HepG2 (cell line): ENCODE measurements at regions not wholly inside any gene's neighbourhood (a gene's known extent, or its start where the extent isn't known, plus 50 kb on each side); places are given as distances from the start of the nearest gene placed in this dataset.

Experiments used
- ATAC-seq: fragments of 200-7000 bp; cut with Tn5 transposase; 3 replicates; pipeline ENCODE4 v1.9.1; 2020; ENCODE audit warnings: mild to moderate bottlenecking, moderate library complexity
- BruUV-seq: library from RNA; stranded (reverse); fragments of 400-500 nt; replicated peaks from 2 replicates; lab custom pipeline; 2021; lab: Mats Ljungman, UMichigan
- CTCF ChIA-PET: fragments of 300-600 bp; formaldehyde crosslinking; extraction: SDS; loops from one replicate; lab custom pipeline; 2021; ENCODE audit warnings: low total read pairs, inconsistent platforms, low intra/inter-chr PET ratio; lab: Yijun Ruan, JAX
- POLR2A ChIA-PET: fragments of 350-600 bp; sonication (Branson Sonifier 250); formaldehyde crosslinking; loops from one replicate; lab custom pipeline; 2020; ENCODE audit warnings: antibody characterized with exemption, inconsistent platforms; lab: Yijun Ruan, JAX
- DNase-seq: peaks from one replicate; pipeline ENCODE4 v3.0.0-alpha.2; 2015; ENCODE audit warnings: low spot score
- FAIRE-seq: peaks from 3 replicates; lab custom pipeline; 2011; peaks lifted over from hg19 to GRCh38; lab: Jason Lieb, UNC
- H2AFZ ChIP-seq: one replicate; pipeline ENCODE4 v1.6.1; 2011; ENCODE audit warnings: low read length, inconsistent platforms
- H3K27ac ChIP-seq: fragments of 300-600 bp; 3 replicates; pipeline ENCODE4 v1.8.0; 2011; ENCODE audit warnings: mixed run types, mild to moderate bottlenecking, mixed read lengths, low read length, inconsistent platforms; ENCODE audit not compliant: insufficient read depth; ENCODE audit errors: extremely low read length
- H3K27me3 ChIP-seq, 2 experiments: fragments of 200-600 bp in 1 of 2; 2 replicates in 1 of 2; 3 replicates in 1 of 2; pipeline versions ENCODE4 v1.6.0 to v1.8.0; 2011; ENCODE audit warnings: low read length in 2 of 2, mild to moderate bottlenecking in 2 of 2, moderate library complexity in 2 of 2, inconsistent platforms in 1 of 2; ENCODE audit not compliant: insufficient read depth in 2 of 2, control insufficient read depth in 1 of 2
- H3K36me3 ChIP-seq, 2 experiments: fragments of 200-600 bp in 1 of 2; replicated peaks in 1 of 2; 2 replicates in 1 of 2; 3 replicates in 1 of 2; pipeline versions ENCODE4 v1.5.1 to v1.8.0; 2011; ENCODE audit warnings: low read length in 2 of 2, inconsistent platforms in 1 of 2; ENCODE audit not compliant: insufficient read depth in 2 of 2, control insufficient read depth in 1 of 2
- H3K4me1 ChIP-seq: 2 replicates; pipeline ENCODE4 v1.5.1; 2012; ENCODE audit warnings: low read length, inconsistent platforms; ENCODE audit not compliant: insufficient read depth
- H3K4me2 ChIP-seq: 2 replicates; pipeline ENCODE4 v1.6.0; 2011; ENCODE audit warnings: low read depth, low read length, inconsistent platforms
- H3K4me3 ChIP-seq, 3 experiments: fragments of 200-600 bp in 1 of 3; sonication (generic), shearing (Covaris generic) in 1 of 3; replicated peaks in 1 of 3; 2 replicates each; pipeline ENCODE4 v1.5.1; 2011 to 2016; ENCODE audit warnings: low read length in 3 of 3, inconsistent platforms in 2 of 3, low read depth in 2 of 3, mild to moderate bottlenecking in 2 of 3, control low read depth in 1 of 3, mixed read lengths in 1 of 3; ENCODE audit not compliant: insufficient read depth in 1 of 3
- H3K79me2 ChIP-seq: one replicate; pipeline ENCODE4 v1.6.1; 2011; ENCODE audit warnings: low read length, inconsistent platforms; ENCODE audit not compliant: insufficient read depth
- H3K9ac ChIP-seq: 2 replicates; pipeline ENCODE4 v1.6.0; 2011; ENCODE audit warnings: mild to moderate bottlenecking, low read depth, low read length, inconsistent platforms; ENCODE audit not compliant: insufficient read depth
- H3K9me3 ChIP-seq: 2 replicates; pipeline ENCODE4 v1.5.1; 2012; ENCODE audit warnings: mild to moderate bottlenecking, low read length
- H4K20me1 ChIP-seq: 2 replicates; pipeline ENCODE4 v1.6.0; 2011; ENCODE audit warnings: inconsistent platforms, mild to moderate bottlenecking, low read length, moderate library complexity; ENCODE audit not compliant: insufficient read depth
- CEBPB ChIP-seq: IDR thresholded peaks from 2 replicates; pipeline ENCODE4 v1.6.1; 2011; ENCODE audit warnings: low read depth, low read length, improper control_type of control experiment, borderline replicate concordance
- GLI4 ChIP-seq: sonication (generic); formaldehyde crosslinking; IDR thresholded peaks from 2 replicates; pipeline ENCODE4 v1.5.1; 2020; ENCODE audit warnings: missing genetic modification reagents, mild to moderate bottlenecking, moderate library complexity, borderline replicate concordance
- NR2C2 ChIP-seq: sonication (generic); formaldehyde crosslinking; IDR thresholded peaks from 2 replicates; pipeline ENCODE4 v1.4.0; 2020; ENCODE audit warnings: missing genetic modification reagents, mild to moderate bottlenecking, moderate library complexity, borderline replicate concordance
- SAFB2 ChIP-seq: sonication (generic); formaldehyde crosslinking; IDR thresholded peaks from 2 replicates; pipeline ENCODE4 v1.5.1; 2020; ENCODE audit warnings: missing genetic modification reagents, low read depth, mild to moderate bottlenecking, borderline replicate concordance
- SAP130 ChIP-seq: IDR thresholded peaks from 2 replicates; pipeline ENCODE4 v1.6.1; 2016; ENCODE audit warnings: low read depth
- ZNF101 ChIP-seq: sonication (generic); formaldehyde crosslinking; IDR thresholded peaks from 2 replicates; pipeline ENCODE4 v1.4.0; 2020; ENCODE audit warnings: mild to moderate bottlenecking, low read depth, missing genetic modification reagents, borderline replicate concordance
- ZNF670 ChIP-seq: sonication (generic); formaldehyde crosslinking; IDR thresholded peaks from 2 replicates; pipeline ENCODE4 v1.8.0; 2022; ENCODE audit warnings: mild to moderate bottlenecking, missing genetic modification reagents, borderline replicate concordance
- WGBS: methylation state at CpG from one replicate; pipeline ENCODE4 v1.1.6; 2017; ENCODE audit warnings: low lambda C conversion rate; 5-methylcytosine and 5-hydroxymethylcytosine counted together
- in situ Hi-C: cut with HindIII; loops from 2 replicates; pipeline ENCODE4 v1.10.0; 2017; ENCODE audit warnings: low pct_unique_long_range_greater_than_20kb; ENCODE audit not compliant: extremely low pct_ligation_motif_present
- intact Hi-C: fragments of 100-400 bp; cut with micrococcal nuclease; formaldehyde crosslinking; loops from one replicate; pipeline ENCODE4 v1.10.0; 2022; ENCODE audit not compliant: unreplicated experiment
- TF ChIP-seq, protein P1 (sequence below): sonication (generic); formaldehyde crosslinking; IDR thresholded peaks from 2 replicates; pipeline ENCODE4 v1.4.0; 2020; ENCODE audit warnings: missing genetic modification reagents

DNA sequence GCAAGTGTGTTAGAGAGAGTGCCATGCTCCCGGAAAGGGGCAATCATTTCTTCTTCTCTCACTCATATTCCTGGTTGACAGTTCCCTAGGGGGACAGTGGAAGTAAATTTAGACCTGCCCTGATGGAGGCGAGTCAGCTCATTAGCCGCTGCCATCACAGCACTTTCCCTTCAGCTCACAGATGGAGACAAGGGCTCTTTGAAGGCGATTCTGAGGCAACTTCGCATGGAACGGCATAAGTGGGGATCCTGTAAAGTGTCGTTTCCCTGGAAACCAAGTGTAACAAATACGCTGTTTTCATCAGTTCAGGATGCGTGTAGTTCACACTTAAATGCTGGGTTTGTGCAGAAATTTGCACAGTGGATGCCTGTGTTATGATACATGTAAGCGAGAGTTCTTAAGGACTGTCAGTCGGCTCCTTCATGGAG lies 114.5 kb upstream of the TMPRSS15 start:
- no peak overlapping the region for H3K4me3 ChIP-seq
- CTCF ChIA-PET = no interaction called here
- BruUV-seq = no TSS peak
- H3K36me3 ChIP-seq = no peaks in the 10 kb centered on the region
- WGBS = 21% methylated on average over 11 of the region's 11 CpGs
- in situ Hi-C loops = no loop called here
- H3K9ac ChIP-seq = no peak overlapping the region
- H3K79me2 ChIP-seq = no peaks in the 10 kb centered on the region
- TF ChIP-seq SAP130 (no peak), SAFB2 (CRISPR knock-in tag) (no peak), ZNF670 (CRISPR knock-in tag) (no peak), CEBPB (no peak), NR2C2 (CRISPR knock-in tag) (no peak), ZNF101 (CRISPR knock-in tag) (no peak), GLI4 (no peak)
- TF ChIP-seq, protein P1, sequence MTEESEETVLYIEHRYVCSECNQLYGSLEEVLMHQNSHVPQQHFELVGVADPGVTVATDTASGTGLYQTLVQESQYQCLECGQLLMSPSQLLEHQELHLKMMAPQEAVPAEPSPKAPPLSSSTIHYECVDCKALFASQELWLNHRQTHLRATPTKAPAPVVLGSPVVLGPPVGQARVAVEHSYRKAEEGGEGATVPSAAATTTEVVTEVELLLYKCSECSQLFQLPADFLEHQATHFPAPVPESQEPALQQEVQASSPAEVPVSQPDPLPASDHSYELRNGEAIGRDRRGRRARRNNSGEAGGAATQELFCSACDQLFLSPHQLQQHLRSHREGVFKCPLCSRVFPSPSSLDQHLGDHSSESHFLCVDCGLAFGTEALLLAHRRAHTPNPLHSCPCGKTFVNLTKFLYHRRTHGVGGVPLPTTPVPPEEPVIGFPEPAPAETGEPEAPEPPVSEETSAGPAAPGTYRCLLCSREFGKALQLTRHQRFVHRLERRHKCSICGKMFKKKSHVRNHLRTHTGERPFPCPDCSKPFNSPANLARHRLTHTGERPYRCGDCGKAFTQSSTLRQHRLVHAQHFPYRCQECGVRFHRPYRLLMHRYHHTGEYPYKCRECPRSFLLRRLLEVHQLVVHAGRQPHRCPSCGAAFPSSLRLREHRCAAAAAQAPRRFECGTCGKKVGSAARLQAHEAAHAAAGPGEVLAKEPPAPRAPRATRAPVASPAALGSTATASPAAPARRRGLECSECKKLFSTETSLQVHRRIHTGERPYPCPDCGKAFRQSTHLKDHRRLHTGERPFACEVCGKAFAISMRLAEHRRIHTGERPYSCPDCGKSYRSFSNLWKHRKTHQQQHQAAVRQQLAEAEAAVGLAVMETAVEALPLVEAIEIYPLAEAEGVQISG (CRISPR knock-in tag) = no peak
- TF ChIP-seq, all 625 proteins: peak for 0
- no peaks in the 10 kb centered on the region for H3K4me1 ChIP-seq
- no peak overlapping the region for H2AFZ ChIP-seq
- H4K20me1 ChIP-seq = no peaks in the 10 kb centered on the region
- H3K4me2 ChIP-seq = no peak overlapping the region
- DNase-seq (no peak), ATAC-seq (no peak), FAIRE-seq (no peak)
- H3K27me3 ChIP-seq = no peaks in the 10 kb centered on the region
- intact Hi-C loops = no loop called here
- no peak overlapping the region for H3K27ac ChIP-seq
- H3K9me3 ChIP-seq = peaks cover 98% of the 10 kb centered on the region
- POLR2A ChIA-PET = no interaction called here
